Subcutaneous abdominal adipose tissue (tissue), 5 donors: ENCODE measurements at regions not wholly inside any gene's neighbourhood (a gene's known extent, or its start where the extent isn't known, plus 50 kb on each side); places are given as distances from the start of the nearest gene placed in this dataset.

Experiments used
- H3K27ac ChIP-seq: one replicate; pipeline ENCODE4 v1.7.0; 2013; ENCODE audit warnings: low read depth, mild to moderate bottlenecking, inconsistent platforms, low read length, moderate library complexity
- H3K27me3 ChIP-seq, 5 donors: one replicate each; pipeline ENCODE4 v1.7.0; 2013; ENCODE audit warnings: low read length in 5 of 5, inconsistent platforms in 1 of 5; ENCODE audit not compliant: control insufficient read depth in 5 of 5, insufficient read depth in 4 of 5
- H3K36me3 ChIP-seq, 5 donors: one replicate each; pipeline ENCODE4 v1.7.0; 2013; ENCODE audit warnings: low read length in 5 of 5; ENCODE audit not compliant: control insufficient read depth in 5 of 5, insufficient read depth in 5 of 5
- H3K4me1 ChIP-seq, 5 donors: one replicate each; pipeline ENCODE4 v1.7.0; 2013; ENCODE audit warnings: low read length in 5 of 5, mild to moderate bottlenecking in 3 of 5, moderate library complexity in 1 of 5; ENCODE audit not compliant: control insufficient read depth in 5 of 5, insufficient read depth in 5 of 5
- H3K4me3 ChIP-seq, 5 donors: one replicate each; pipeline ENCODE4 v1.7.0; 2013; ENCODE audit warnings: low read length in 5 of 5, low read depth in 1 of 5
- H3K9ac ChIP-seq, 5 donors: one replicate each; pipeline ENCODE4 v1.7.0; 2013; ENCODE audit warnings: low read length in 5 of 5, mild to moderate bottlenecking in 4 of 5, moderate library complexity in 3 of 5
- H3K9me3 ChIP-seq, 5 donors: one replicate each; pipeline ENCODE4 v1.7.0; 2013; ENCODE audit warnings: low read length in 5 of 5; ENCODE audit not compliant: control insufficient read depth in 5 of 5
- donor health status: healthy.
- donor health status: healthy.
- donor health status: healthy.
- donor health status: healthy.
- donor health status: healthy.

DNA sequence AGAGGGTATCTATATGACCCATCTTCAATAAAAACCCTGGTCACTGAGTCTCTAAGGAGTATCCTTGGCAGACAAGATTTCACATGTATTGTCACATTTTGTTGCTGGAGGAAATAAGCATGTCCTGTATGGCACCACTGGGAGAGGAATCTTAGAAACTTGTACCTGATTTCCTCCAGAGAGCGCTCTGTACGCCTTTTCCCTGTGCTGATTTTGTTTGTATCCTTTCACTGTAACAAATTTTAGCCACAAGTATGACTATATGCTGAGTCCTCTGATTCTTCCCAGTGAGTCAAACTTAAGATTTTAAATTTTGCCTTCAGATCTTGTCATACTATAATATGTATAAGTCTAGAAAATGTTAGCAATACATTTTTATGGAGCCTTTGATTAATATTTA is 102.8 kb downstream of the ITIH6 start:
- Histone ChIP-seq H3K27ac (no peak overlapping the region), H3K36me3 (no peaks in the 10 kb centered on the region), H3K9me3 (no peaks in the 10 kb centered on the region), H3K4me3 (no peak overlapping the region), H3K27me3 (no peaks in the 10 kb centered on the region), H3K9ac (no peak overlapping the region), H3K4me1 (no peaks in the 10 kb centered on the region)

DNA sequence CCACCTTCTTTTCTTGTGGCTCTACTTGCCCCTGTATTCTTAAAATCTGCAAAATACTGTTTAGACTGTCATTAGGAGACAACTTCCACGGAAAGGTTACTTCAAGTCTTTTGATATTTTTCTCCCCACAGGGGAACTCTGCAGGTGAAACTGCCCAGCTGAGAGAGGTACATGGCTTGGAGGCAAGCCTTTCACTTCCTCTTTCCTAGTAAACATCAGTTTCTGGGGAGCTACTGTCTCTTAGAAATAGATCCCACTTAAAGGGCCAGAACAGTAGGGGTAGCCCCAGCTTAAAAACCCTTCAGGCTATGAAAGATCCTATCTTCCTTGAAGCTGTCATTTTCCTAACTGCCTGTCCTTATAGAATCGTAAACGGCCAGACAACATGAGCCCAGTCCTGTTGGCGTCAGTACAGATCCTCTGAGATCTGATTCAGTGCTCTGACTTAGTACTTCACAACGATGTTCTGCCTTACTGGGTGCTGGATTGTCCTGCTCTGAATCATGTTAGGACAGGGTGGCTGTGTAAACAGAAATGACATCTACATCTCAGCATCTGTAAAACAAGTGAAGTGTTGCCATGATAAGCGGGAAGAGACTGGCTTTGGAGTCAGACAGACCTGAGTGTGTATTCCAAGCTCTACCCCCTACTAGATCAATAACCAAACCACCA is 102.1 kb downstream of the ITIH6 start:
- Histone ChIP-seq H3K27ac (no peak overlapping the region), H3K27me3 (no peaks in the 10 kb centered on the region), H3K4me1 (no peaks in the 10 kb centered on the region), H3K9me3 (no peaks in the 10 kb centered on the region), H3K4me3 (no peak overlapping the region), H3K36me3 (no peaks in the 10 kb centered on the region), H3K9ac (no peak overlapping the region)
